Esophagus squamous epithelium (tissue), 5 donors: ENCODE measurements at regions not wholly inside any gene's neighbourhood (a gene's known extent, or its start where the extent isn't known, plus 50 kb on each side); places are given as distances from the start of the nearest gene placed in this dataset.

Experiments used
- DNase-seq: peaks from one replicate; lab custom pipeline; 2025; lab: John Stamatoyannopoulos, UW
- H3K27ac ChIP-seq, 4 donors: fragments of 200-600 bp; sonication (generic); one replicate each; pipeline ENCODE4 v1.5.1; 2016 to 2019; ENCODE audit warnings: mild to moderate bottlenecking in 1 of 4
- H3K27me3 ChIP-seq, 4 donors: fragments of 200-600 bp; sonication (generic); 1 replicate in 3 of 4; 2 replicates in 1 of 4; pipeline versions ENCODE4 v1.5.1 to v1.6.0; 2017 to 2021; ENCODE audit warnings: antibody characterized with exemption in 1 of 4
- H3K36me3 ChIP-seq, 3 donors: fragments of 200-600 bp; sonication (generic); one replicate each; pipeline ENCODE4 v1.5.1; 2016 to 2019
- H3K4me1 ChIP-seq, 3 donors: fragments of 200-600 bp; sonication (generic); one replicate each; pipeline ENCODE4 v1.5.1; 2017 to 2019
- H3K4me3 ChIP-seq, 4 donors: fragments of 200-600 bp; sonication (generic); 1 replicate in 3 of 4; 2 replicates in 1 of 4; pipeline ENCODE4 v1.5.1; 2016 to 2019; ENCODE audit warnings: mild to moderate bottlenecking in 2 of 4, moderate library complexity in 1 of 4
- H3K9me3 ChIP-seq, 3 donors: fragments of 200-600 bp; sonication (generic); one replicate each; pipeline ENCODE4 v1.5.1; 2016 to 2019
- POLR2A ChIP-seq, 4 donors: fragments of 450-650 bp; IDR thresholded peaks; one replicate each; pipeline ENCODE4 v1.6.1; 2017; ENCODE audit warnings: antibody characterized with exemption in 4 of 4, mild to moderate bottlenecking in 4 of 4, moderate library complexity in 3 of 4
- WGBS, 2 donors: methylation state at CpG; one replicate each; pipeline ENCODE4 v1.1.5; 2018; 5-methylcytosine and 5-hydroxymethylcytosine counted together
- intact Hi-C: fragments of 100-400 bp; cut with DNase I; formaldehyde crosslinking; loops from one replicate; pipeline ENCODE4 v1.15.0; 2022
- TF ChIP-seq, protein P1 (sequence below), 6 experiments: fragments of 450-650 bp in 4 of 6; fragments of 200-600 bp in 2 of 6; sonication (generic) in 2 of 6; IDR thresholded peaks; one replicate each; pipeline ENCODE4 v1.5.1; 2016 to 2019; ENCODE audit warnings: antibody characterized with exemption in 6 of 6, mild to moderate bottlenecking in 4 of 6, moderate library complexity in 4 of 6
- donor health status: DM: yes; HTN: yes; CAD: no.

DNA sequence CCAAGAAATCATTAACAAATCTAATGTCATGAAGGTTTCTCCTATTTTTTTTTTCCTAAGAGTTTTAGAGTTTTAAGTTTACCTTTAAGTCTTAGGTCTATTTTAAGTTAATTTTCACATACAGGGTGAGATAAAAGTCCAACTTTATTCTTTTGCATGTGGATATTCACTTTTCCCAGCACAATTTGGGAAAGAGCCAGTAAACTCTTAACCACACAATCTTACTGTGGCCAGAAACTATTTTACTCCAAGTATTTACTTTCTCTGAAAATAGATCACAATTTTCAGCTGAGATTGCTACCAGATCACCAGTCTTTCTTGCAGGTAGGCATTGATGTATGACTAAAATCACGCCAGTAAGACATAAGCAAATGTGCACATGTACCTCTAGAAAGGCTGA lies 728.5 kb downstream of the TNS3 start:
- intact Hi-C loops: no loop called here
- 67 to 75% methylated on average over 1 of the region's 1 CpG for WGBS, 2 donors
- Histone ChIP-seq H3K4me1 (no peaks in the 10 kb centered on the region), H3K27ac (no peak overlapping the region), H3K36me3 (no peaks in the 10 kb centered on the region), H3K9me3 (no peaks in the 10 kb centered on the region), H3K27me3 (no peaks in the 10 kb centered on the region), H3K4me3 (no peak overlapping the region)
- no peak for TF ChIP-seq POLR2A (IDR thresholded peaks at IDR 0.05)
- TF ChIP-seq, protein P1, sequence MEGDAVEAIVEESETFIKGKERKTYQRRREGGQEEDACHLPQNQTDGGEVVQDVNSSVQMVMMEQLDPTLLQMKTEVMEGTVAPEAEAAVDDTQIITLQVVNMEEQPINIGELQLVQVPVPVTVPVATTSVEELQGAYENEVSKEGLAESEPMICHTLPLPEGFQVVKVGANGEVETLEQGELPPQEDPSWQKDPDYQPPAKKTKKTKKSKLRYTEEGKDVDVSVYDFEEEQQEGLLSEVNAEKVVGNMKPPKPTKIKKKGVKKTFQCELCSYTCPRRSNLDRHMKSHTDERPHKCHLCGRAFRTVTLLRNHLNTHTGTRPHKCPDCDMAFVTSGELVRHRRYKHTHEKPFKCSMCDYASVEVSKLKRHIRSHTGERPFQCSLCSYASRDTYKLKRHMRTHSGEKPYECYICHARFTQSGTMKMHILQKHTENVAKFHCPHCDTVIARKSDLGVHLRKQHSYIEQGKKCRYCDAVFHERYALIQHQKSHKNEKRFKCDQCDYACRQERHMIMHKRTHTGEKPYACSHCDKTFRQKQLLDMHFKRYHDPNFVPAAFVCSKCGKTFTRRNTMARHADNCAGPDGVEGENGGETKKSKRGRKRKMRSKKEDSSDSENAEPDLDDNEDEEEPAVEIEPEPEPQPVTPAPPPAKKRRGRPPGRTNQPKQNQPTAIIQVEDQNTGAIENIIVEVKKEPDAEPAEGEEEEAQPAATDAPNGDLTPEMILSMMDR (IDR thresholded peaks at IDR 0.05): no peak
- DNase-seq: no peak

DNA sequence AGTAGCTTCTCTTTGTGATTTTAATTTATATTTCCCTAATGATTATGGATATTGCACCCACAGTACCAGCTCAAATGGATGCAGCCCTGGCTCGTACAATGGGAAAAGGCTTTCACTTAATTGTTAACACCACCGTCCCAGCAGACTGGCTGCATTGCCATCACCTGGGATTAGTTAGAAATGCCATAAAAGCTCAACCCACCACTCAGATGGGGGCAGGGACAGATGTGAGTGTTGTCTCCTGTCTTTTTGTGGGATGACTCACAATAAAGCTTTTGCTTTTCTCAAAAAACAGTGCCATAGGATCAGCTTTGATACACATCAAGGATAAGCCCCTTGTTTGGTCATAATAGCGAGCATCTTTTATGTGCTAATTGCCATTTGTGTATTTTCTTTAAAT lies 729.1 kb downstream of the TNS3 start:
- WGBS, 2 donors: 79 to 95% methylated on average over 3 of the region's 3 CpGs

DNA sequence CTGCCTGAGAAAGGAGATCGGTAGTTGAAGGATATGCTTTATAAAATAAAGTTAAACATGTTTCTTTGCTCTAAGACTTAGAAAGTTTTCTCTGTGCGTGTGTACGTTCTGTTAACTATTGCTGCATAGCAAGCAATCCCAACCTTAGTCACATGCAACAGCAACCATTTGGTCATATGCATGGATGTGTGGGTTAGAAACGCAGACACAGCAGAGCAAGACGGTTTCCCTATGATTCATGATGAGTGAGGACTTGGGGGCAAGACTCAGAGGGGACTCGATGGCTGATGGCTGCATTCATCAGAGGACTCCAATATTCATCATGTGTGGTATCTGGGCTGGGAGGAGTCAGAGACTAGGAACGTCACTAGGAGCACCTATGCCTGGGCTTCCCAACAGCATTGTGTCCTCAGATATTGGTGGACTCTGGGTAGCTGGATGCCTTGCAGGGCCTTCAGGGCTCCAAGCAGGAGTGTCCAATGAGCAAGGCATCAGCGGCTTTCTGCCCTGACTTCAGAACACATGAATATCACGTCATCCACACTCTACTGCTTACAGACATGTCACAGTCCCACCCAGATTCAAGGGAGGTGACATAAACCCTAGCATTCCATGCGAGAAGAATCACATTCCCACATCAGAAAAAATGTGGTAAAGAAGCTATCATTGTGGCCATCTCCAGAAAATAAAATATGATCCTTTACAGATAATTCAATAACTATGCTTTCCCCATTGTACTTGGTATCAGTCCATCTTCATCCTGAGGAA lies 731.2 kb downstream of the TNS3 start:
- 82 to 96% methylated on average over 9 to 10 of the region's 10 CpGs for WGBS, 2 donors

More for the DNA sequence above, 729.1 kb downstream of the TNS3 start:
- Histone ChIP-seq H3K9me3 (no peaks in the 10 kb centered on the region), H3K27me3 (no peaks in the 10 kb centered on the region), H3K27ac (no peak overlapping the region), H3K36me3 (no peaks in the 10 kb centered on the region), H3K4me3 (no peak overlapping the region), H3K4me1 (no peaks in the 10 kb centered on the region)
- no peak for DNase-seq
- intact Hi-C loops: no loop called here
- TF ChIP-seq POLR2A (IDR thresholded peaks at IDR 0.05): no peak
- TF ChIP-seq, protein P1 (IDR thresholded peaks at IDR 0.05): no peak

DNA sequence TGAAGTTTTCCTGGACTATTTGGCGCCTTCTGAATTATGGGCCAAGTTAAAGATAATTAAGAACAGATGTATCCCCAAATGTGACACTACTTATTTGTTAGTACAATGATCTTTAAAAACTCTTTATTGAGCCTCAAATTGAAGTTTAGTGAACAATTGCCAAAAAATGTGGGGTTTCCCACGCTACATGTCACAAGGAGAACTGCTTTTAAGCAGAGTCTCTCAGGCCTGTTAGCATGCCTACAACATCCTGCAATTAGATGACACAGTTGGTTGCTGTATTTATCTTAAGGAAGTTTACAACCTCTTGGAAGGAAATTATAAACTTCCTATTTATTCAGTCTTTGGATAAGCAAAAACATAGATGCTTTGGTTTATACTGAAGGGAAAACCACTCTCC lies 733.0 kb downstream of the TNS3 start:
- intact Hi-C loops: no loop called here
- no peaks in the 10 kb centered on the region for H3K9me3 ChIP-seq
- no peak for DNase-seq
- H3K27me3 ChIP-seq: no peaks in the 10 kb centered on the region
- H3K36me3 ChIP-seq: no peaks in the 10 kb centered on the region
- H3K27ac ChIP-seq: no peak overlapping the region
- 71 to 87% methylated on average over 2 of the region's 2 CpGs for WGBS, 2 donors
- TF ChIP-seq POLR2A (IDR thresholded peaks at IDR 0.05): no peak
- TF ChIP-seq, protein P1 (IDR thresholded peaks at IDR 0.05): no peak
- no peak overlapping the region for H3K4me3 ChIP-seq
- no peaks in the 10 kb centered on the region for H3K4me1 ChIP-seq

More for the DNA sequence above, 731.2 kb downstream of the TNS3 start:
- Histone ChIP-seq H3K36me3 (no peaks in the 10 kb centered on the region), H3K9me3 (no peaks in the 10 kb centered on the region), H3K4me3 (no peak overlapping the region), H3K4me1 (no peaks in the 10 kb centered on the region), H3K27ac (no peak overlapping the region), H3K27me3 (no peaks in the 10 kb centered on the region)
- DNase-seq: no peak
- TF ChIP-seq, protein P1 (IDR thresholded peaks at IDR 0.05): no peak
- TF ChIP-seq POLR2A (IDR thresholded peaks at IDR 0.05): no peak
- intact Hi-C loops: no loop called here

DNA sequence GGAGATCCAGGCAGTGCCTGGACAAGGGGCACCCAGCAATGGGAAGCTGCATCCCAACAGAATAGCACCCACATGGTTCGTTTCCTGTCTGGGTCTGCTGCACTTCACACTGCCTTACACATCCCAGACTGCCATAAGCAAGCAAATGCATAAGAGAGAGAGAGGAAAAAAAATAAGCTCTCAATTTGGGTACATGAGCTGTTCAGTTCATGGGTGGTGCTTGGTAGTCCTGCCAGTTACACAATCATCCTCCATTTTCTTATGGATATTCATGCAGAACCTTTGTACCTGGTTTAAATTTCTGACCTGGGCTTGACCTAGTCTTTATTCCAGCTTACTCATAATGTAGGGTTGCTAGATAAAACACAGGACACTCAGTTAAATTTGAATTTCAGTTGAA lies 733.6 kb downstream of the TNS3 start:
- WGBS, 2 donors: 70 to 82% methylated on average over 1 of the region's 1 CpG
- no peak for TF ChIP-seq POLR2A (IDR thresholded peaks at IDR 0.05)
- TF ChIP-seq, protein P1 (IDR thresholded peaks at IDR 0.05): no peak
- Histone ChIP-seq H3K4me1 (no peaks in the 10 kb centered on the region), H3K36me3 (no peaks in the 10 kb centered on the region), H3K4me3 (no peak overlapping the region), H3K27ac (no peak overlapping the region), H3K27me3 (no peaks in the 10 kb centered on the region), H3K9me3 (no peaks in the 10 kb centered on the region)
- intact Hi-C loops: no loop called here
- DNase-seq: no peak
